ENCODE measurements at regions not wholly inside any gene's neighbourhood (a gene's known extent, or its start where the extent isn't known, plus 50 kb on each side); places are given as distances from the start of the nearest gene placed in this dataset.
A peak's percentile ranks its signal among the peaks of the same experiment; 100 is the strongest.

GRCh38 chr20:52294106-52294628, 102.6 kb upstream of the ZFP64 start:
- no peak for DNase-seq

GRCh38 chr20:52291109-52291508, 99.5 kb upstream of the ZFP64 start:
- no peak for DNase-seq

DNA sequence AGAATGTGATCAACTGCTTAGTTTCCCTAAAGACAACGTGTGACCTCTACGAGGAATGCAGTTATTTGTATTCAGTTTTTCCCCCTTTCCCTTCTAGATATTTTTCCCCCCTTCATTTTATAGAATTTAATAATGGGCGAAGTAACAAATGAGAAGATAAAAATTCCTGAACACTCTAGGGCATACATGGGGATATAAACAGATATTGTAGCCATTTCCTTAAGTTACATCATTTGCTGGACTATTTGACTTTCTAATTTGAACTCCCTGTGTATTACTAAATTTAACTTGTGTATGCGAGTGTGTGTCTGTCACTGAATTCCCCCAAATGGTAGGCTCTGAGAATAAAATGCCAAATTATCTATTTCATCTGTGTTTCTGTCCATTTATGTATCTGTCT, 99.0 kb upstream of the ZFP64 start:
- no peak for DNase-seq

DNA sequence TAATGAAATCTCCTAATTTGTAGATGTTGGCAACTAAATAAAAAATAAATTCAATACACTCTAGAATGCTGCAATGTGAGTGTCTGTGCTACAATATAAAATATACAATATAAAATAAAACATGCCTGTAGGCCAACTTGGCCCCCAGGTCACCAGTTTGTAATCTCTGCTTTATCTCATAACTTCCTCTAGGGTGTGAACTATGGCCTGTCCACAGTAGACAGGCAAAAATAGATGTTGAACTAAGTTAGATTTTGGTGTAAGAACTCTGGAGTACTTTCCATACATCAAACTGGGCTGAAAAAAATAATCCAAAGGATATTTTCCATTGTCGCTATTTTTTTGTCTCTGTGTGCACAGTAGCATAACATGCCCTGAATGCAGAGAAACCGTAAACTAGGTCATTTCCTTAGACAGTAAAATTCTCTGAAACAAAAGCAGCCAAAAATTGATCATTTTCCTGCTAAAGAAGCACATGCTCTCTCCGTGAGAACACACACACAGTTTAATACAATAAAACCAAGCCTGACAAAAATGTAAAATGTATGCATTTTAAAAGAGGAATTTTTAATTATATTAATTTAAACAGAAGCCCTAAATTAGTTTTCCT, 98.5 kb upstream of the ZFP64 start:
- no peak for DNase-seq

GRCh38 chr20:52280407-52280806, 88.8 kb upstream of the ZFP64 start:
- no peak for DNase-seq

GRCh38 chr20:52279706-52280105, 88.1 kb upstream of the ZFP64 start:
- no peak for DNase-seq

DNA sequence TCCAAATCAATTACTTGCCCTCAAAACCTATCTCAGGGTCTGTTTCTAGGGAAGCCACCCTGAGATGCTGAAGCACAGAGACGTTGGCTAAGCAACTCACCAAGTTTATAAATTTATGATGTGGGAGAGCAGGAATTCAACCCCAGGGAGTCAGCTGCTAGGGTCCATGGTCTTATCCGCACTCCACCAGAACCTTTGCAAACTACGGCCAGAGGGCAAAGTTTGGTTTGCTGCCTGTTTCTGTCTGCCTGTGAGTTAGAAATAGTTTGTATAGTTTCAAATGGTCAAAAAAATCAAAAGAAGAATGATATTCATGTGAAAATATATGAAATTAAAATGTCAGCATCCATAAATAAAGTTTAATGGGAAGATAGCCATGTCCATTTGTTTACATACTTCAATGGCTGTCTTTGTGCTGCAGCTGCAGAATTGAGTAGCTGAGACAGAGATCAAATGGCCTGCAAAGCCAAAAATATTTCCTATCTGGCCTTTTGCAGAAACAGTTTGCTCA, 83.7 kb upstream of the ZFP64 start:
- no peak for DNase-seq

DNA sequence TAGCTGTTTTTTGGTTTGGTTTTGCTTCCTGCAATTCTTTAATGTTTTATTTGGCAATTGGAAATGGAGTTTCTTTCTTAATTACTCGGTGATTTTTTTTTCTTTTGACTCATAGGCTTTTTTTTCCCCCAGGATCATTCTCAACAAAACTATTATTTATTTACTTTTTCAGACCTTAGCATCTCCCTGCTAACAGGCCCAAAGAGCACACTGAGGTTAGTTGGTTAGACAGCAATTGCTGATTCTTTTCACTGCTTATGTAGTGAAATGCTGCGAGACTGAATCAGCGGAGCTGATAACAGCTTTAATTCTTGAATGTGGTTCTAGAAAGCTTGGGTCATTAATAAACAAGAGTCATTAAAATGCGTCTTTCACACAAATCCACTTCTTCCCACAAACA, 79.1 kb upstream of the ZFP64 start:
- DNase-seq: no peak

DNA sequence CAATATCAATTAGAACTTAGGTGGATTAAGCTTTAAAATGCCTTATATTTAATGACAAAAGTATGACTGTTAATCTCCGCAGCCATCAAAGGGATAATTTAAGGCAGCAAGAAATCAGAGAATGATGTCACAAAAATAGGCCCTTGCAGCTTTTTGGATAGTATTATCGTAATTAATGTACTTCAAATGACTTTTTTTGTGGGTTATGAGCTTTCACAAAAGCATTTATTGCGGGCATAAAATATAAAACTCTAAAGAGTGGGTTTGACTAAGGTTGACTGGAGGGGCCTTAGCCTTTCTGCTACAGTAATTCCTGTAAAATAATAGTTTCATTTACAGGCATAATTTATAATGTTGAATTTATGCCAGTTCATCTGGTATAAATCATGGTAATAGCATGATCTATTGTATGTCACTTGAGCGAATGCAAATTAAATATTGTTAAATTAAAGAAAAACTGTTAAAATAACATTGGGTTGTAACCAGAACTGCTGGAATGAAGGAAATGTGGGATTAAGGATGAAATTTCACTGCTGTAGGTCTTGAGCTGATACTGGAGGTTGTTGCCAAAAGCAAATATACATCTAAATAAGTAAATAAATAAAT, 78.5 kb upstream of the ZFP64 start:
- no peak for DNase-seq

- peak; percentile 98 for DNase-seq
Observed at GRCh38 chr20:52269321-52269720, 77.7 kb upstream of the ZFP64 start.

DNA sequence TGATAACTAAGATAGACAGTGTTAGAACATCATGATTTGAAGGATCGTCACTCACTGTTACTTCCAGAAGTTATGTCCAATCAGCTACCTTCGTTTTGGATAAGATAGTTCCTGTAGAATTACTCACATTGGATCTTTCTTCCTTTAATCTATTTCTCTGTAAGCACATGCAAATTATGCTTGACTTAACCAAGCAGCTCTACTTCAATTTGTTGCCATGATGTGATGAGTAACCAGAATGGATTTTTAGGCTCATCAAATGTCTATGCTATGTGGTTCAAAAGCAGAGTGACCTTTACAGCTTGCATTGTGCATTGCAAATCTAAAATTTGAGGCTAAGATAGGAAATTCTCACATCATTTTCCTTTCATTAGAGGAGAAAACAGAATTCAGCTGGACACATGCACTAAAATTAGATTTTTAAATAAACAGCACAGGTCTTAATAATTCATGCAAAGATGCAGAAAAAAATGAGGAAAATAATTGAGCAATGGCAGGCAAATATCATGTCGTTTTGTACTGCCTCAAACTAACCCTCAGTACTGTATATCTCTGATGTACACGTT, 76.7 kb upstream of the ZFP64 start:
- DNase-seq: no peak

GRCh38 chr20:52267418-52267817, 75.8 kb upstream of the ZFP64 start:
- DNase-seq: no peak

DNA sequence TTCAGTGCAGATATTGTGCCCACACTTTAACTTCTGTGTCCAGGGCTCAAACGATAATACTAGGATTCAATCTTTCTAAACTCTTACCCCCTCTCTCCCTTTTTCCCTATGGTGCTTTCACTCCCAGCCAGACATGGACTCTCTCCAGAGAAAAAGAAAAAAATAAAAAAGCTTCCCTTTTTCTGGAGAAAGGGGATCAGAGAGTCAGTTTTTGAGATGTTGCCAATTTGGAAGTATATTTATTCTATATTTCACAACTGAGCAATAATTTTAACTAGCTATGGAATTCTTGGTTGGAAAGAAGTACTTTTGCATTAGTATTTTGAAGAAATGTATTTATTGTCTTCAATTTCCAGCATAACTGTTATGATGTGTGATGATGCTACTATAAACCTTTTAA, 72.2 kb upstream of the ZFP64 start:
- DNase-seq: no peak

GRCh38 chr20:52261792-52262191, 70.2 kb upstream of the ZFP64 start:
- no peak for DNase-seq

DNA sequence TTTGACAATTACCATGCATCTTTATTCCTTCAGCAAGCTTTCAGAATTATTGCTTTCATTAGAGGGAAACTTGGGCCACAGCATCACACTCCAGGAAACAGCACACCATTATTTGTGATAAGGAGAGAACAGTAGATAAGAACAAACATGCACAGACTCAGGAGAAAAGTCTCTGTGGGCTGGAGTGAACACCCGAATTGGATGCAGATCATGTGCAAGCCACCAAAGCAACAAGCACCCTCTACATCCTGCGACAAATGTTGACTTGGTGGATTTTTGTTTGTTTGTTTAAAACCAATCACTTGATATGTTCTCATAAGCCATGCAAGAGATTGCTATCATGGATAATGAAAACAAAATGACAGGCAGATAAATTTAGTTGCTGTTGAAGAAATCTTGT, 67.7 kb upstream of the ZFP64 start:
- no peak for DNase-seq

DNA sequence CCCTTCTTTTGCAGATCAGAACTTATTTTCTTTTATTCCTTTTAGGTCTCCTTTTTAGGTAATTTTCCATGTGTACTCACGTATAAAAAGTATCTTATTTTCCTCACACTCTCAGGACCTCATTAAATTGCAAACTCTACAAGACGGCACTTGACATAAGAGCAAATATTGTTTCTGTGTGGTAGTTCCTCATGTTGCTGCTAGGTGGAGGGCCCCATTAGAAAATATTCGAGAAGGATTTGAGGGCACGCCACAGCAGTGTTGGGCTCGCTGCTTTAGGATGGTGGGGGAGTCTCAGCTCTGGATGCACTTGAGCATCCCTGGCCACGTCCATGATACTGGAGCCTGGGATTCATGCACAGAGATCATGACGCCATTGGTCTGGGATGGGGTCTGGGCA, 64.9 kb upstream of the ZFP64 start:
- no peak for DNase-seq

DNA sequence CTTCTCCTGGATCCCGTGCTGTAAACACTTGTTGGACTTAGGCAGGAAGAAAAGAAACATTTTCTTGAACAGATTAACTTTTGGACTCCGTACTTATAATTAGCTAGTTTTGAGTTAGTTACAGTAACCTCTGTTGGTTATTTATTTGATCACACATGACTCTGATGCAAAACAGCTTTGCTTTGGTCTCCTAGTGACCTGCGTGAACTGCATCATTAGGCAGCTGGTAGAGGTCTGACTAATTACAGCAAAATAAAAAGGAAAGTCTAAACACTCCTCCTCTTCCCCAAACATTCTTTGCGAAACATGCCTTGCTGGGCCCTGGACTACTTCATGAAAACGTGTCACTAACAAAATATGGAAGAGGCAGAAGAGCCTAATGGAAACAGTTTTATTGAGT, 61.1 kb upstream of the ZFP64 start:
- peak; percentile 25 for DNase-seq

GRCh38 chr20:52251827-52252226, 60.2 kb upstream of the ZFP64 start:
- DNase-seq: no peak

- DNase-seq: no peak
Observed at GRCh38 chr20:52251136-52251700, 59.6 kb upstream of the ZFP64 start.

GRCh38 chr20:52247548-52247947, 56.0 kb upstream of the ZFP64 start:
- no peak for DNase-seq

- DNase-seq: no peak
Observed at GRCh38 chr20:52246366-52246765, 54.8 kb upstream of the ZFP64 start.

- DNase-seq: no peak
Observed at GRCh38 chr20:52244702-52245101, 53.1 kb upstream of the ZFP64 start.

DNA sequence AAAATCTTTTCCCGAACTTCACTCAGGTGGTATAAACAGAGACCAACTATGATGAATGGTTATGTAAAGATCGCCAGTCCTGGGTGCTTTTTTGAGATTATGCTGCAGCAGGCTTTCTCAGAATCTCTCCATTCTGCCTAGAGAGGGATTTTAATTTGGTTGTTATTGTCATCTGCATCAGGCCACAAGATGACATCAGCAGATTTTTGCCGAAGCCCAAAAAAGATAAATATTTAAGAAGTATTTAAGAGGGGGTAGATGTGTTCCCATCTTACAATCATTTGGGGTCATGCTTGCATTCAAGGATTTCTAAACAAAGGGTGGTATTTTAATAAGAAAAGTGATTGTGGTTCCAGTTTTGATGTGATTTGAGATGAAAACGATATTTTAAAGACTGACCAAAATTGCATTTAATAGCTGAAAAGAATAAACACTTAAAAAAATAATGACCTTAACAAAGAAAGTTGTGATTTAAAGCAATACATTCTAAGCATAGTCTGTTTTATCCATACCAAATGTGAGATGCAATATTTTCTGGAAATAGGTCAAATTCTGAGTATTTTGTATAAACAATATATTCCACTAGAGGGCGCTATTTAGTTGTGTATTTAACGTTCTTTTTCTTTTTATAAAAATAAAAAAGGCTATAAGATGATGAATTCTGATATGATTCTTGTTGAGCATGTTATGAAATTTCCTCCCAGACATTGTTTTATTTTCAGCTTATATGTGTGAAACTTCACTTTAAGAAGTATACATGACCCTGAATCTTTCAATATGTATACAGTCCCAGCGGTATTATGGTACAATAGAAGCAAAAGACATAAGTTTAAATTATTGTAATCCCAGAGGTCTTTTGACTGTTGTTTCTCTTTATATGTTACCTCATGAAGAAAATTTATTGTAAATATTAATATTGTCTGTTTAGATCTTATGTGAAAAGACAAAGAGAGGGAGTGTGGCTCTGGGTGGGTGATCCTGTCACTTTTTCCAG, 51.0 kb upstream of the ZFP64 start:
- DNase-seq: peak; percentile 15
